GM12892 (cell line): ENCODE measurements at regions not wholly inside any gene's neighbourhood (a gene's known extent, or its start where the extent isn't known, plus 50 kb on each side); places are given as distances from the start of the nearest gene placed in this dataset.
"Not testable (repeated sequence)": the region's sequence is repeated elsewhere in the genome, so short reads cannot be mapped to it uniquely, and the experiment has no call there.

Source experiments
- DNase-seq: peaks from one replicate; pipeline ENCODE4 v3.0.0; 2011; ENCODE audit not compliant: insufficient read length
- FAIRE-seq: peaks from 2 replicates; lab custom pipeline; 2011; peaks lifted over from hg19 to GRCh38; lab: Jason Lieb, UNC
- POLR2A ChIP-seq: IDR thresholded peaks from 2 replicates; pipeline ENCODE4 v1.6.1; 2011; ENCODE audit warnings: low read depth, low read length, control low read depth
- POLR2AphosphoS5 ChIP-seq: IDR thresholded peaks from 2 replicates; pipeline ENCODE4 v1.6.1; 2011; ENCODE audit warnings: low read depth, low read length, control low read depth
- TAF1 ChIP-seq: IDR thresholded peaks from 2 replicates; pipeline ENCODE4 v1.6.1; 2011; ENCODE audit warnings: low read depth, mild to moderate bottlenecking, control low read depth, low read length, borderline replicate concordance

DNA sequence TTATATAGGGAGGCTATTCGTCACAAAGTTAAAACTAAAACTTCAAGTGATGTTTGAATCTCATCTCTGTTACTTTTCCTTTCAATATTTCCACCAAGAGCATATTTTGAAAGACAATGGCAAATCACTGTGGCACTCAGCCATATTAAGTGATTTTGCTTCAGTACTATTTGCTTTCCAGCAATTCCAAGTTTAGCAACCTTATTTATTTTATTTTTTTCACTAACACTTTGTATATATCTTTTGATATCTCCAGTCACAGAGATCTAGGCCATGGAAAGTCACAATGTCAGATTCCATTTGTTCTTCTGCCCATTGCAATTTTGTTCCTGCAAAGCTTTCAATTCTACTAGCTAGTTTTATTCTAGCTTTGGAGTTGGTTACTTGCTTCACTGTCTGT is 1514.5 kb upstream of the ADGRL3 start:
- DNase-seq (no peak), FAIRE-seq (no peak)
- TF ChIP-seq TAF1, result no peak
- no peak for TF ChIP-seq POLR2A
- no peak for TF ChIP-seq POLR2AphosphoS5

GRCh38 chr4:59689149-59689548 is 1511.0 kb upstream of the ADGRL3 start:
- FAIRE-seq (no peak), DNase-seq (no peak)
- TF ChIP-seq TAF1 (no peak), POLR2AphosphoS5 (no peak), POLR2A (no peak)

GRCh38 chr4:59695355-59696053 is 1504.6 kb upstream of the ADGRL3 start:
- DNase-seq, result no peak
- TF ChIP-seq POLR2A, result no peak
- no peak for TF ChIP-seq POLR2AphosphoS5
- TF ChIP-seq TAF1, result no peak
- no peak for FAIRE-seq

GRCh38 chr4:59698041-59698440 is 1502.1 kb upstream of the ADGRL3 start:
- no peak for DNase-seq
- no peak for FAIRE-seq

GRCh38 chr4:59700651-59701050 is 1499.5 kb upstream of the ADGRL3 start:
- no peak for TF ChIP-seq TAF1
- TF ChIP-seq POLR2AphosphoS5, result no peak
- TF ChIP-seq POLR2A, result no peak
- DNase-seq (no peak), FAIRE-seq (no peak)

More at GRCh38 chr4:59698041-59698440, 1502.1 kb upstream of the ADGRL3 start:
- TF ChIP-seq TAF1 (no peak), POLR2A (no peak), POLR2AphosphoS5 (no peak)

- FAIRE-seq, result no peak
- TF ChIP-seq POLR2AphosphoS5, result no peak
- no peak for TF ChIP-seq TAF1
- no peak for TF ChIP-seq POLR2A
- no peak for DNase-seq
These were observed 1495.5 kb upstream of the ADGRL3 start for GRCh38 chr4:59704616-59705015.

GRCh38 chr4:59712470-59712869 is 1487.7 kb upstream of the ADGRL3 start:
- FAIRE-seq, result no peak

DNA sequence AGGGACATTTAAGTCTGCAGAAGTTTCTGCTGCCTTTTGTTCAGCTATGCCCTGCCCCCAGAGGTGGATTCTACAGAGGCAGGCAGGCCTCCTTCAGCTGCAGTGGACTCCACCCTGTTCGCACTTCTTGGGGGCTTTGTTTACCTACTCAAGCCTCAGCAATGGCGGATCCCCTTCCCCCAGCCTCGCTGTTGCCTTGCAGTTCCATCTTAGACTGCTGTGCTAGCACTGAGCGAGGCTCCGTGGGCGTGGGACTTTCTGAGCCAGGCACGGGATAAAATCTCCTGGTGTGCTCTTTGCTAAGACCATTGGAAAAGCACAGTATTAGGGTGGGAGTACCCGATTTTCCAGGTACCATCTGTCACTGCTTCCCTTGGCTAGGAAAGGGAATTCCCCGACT is 1475.8 kb upstream of the ADGRL3 start:
- not testable (repeated sequence) for FAIRE-seq, DNase-seq

More at GRCh38 chr4:59712470-59712869, 1487.7 kb upstream of the ADGRL3 start:
- DNase-seq, result no peak
- TF ChIP-seq POLR2A, result no peak
- TF ChIP-seq POLR2AphosphoS5, result no peak
- TF ChIP-seq TAF1, result no peak

- TF ChIP-seq POLR2AphosphoS5 (no peak), TAF1 (no peak), POLR2A (no peak)
- DNase-seq, result no peak
- no peak for FAIRE-seq
These were observed 1472.4 kb upstream of the ADGRL3 start for GRCh38 chr4:59727745-59728144.

- TF ChIP-seq POLR2AphosphoS5 (no peak), TAF1 (no peak), POLR2A (no peak)
- DNase-seq, result no peak
- FAIRE-seq, result no peak
These were observed 1471.6 kb upstream of the ADGRL3 start for GRCh38 chr4:59728496-59728895.

DNA sequence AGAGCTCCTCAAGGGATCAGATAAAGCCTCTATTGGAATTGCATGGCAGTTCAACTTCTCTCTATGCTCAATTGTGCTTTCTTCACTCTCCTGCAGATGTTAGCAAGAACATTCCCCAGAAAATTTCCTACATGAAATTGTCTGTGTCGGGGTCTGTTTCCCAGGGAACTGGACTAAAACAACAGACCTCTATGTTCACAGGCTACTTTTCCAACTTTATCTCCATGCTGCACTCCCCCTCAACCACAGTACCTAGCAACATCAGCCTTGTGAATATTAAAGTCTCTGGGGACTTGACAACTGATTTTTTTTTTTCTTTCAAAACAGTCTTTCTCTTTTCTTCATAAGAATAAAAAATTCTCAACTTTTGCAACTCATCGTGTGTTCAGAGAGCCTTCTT is 1470.8 kb upstream of the ADGRL3 start:
- FAIRE-seq (no peak), DNase-seq (no peak)
- TF ChIP-seq POLR2AphosphoS5, result no peak
- no peak for TF ChIP-seq POLR2A

DNA sequence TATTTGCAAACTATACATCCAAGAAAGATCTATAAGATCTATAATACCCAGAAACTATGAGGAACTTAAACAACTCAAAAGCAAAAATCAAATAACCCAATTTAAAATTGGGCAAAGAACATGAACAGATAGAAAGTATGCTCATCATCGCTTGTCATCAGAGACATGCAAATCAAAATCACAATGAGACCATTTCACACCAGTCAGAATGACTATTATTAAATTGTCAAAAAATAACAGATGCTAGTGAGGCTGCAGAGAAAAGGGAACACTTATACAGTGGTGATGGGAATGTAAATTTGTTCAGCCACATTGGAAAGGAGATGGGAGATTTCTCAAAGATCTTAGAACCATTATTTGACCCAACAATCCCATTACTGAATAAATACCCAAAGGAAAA is 1451.7 kb upstream of the ADGRL3 start:
- no peak for DNase-seq
- no peak for FAIRE-seq
- TF ChIP-seq POLR2AphosphoS5 (no peak), POLR2A (no peak), TAF1 (no peak)
